IgD-negative memory B cell (primary cell): ENCODE measurements at regions not wholly inside any gene's neighbourhood (a gene's known extent, or its start where the extent isn't known, plus 50 kb on each side); places are given as distances from the start of the nearest gene placed in this dataset.

Source experiments
- H3K27ac Mint-ChIP-seq, 3 donors: one replicate each; pipeline ENCODE4 v1.8.0; 2020 to 2022; ENCODE audit warnings: mild to moderate bottlenecking in 3 of 3, mixed read lengths in 3 of 3, moderate library complexity in 1 of 3
- H3K27me3 Mint-ChIP-seq: one replicate; pipeline ENCODE4 v1.8.0; 2021; ENCODE audit warnings: mixed read lengths
- H3K36me3 Mint-ChIP-seq: one replicate; pipeline ENCODE4 v1.8.0; 2020; ENCODE audit warnings: mild to moderate bottlenecking, mixed read lengths
- H3K4me1 Mint-ChIP-seq, 3 donors: one replicate each; pipeline ENCODE4 v1.8.0; 2020 to 2022; ENCODE audit warnings: mixed read lengths in 3 of 3, mild to moderate bottlenecking in 1 of 3
- H3K4me3 Mint-ChIP-seq, 4 donors: one replicate each; pipeline ENCODE4 v1.8.0; 2020 to 2022; ENCODE audit warnings: mild to moderate bottlenecking in 4 of 4, mixed read lengths in 4 of 4, moderate library complexity in 3 of 4
- H3K9me3 Mint-ChIP-seq, 3 donors: one replicate each; pipeline ENCODE4 v1.8.0; 2020 to 2021; ENCODE audit warnings: mixed read lengths in 3 of 3, mild to moderate bottlenecking in 1 of 3

DNA sequence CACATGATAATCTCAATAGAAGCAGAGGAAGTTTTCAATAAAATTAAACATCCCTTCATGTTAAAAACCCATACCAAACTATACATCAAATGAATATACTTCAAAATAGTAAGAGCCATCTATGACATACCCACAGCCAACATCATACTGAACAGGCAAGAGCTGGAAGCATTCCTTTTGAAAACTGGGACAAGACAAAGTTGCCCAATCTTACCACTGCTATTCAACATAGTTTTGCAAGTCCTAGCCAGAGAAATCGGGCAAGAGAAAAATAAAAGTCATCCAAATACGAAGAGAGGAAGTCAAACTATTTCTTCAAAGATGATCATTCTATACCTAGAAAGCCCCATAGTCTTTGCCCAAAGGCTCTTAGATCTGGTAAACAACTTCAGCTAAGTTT lies 454.7 kb upstream of the PRICKLE1 start:
- Mint-ChIP-seq H3K27me3 (no peaks in the 10 kb centered on the region), H3K27ac (no peak overlapping the region), H3K36me3 (no peaks in the 10 kb centered on the region), H3K4me3 (no peak overlapping the region), H3K9me3 (peaks cover 0 to 3% (median 0%) of the 10 kb centered on the region in 3 donors), H3K4me1 (peaks cover 0 to 9% (median 0%) of the 10 kb centered on the region in 3 donors)

DNA sequence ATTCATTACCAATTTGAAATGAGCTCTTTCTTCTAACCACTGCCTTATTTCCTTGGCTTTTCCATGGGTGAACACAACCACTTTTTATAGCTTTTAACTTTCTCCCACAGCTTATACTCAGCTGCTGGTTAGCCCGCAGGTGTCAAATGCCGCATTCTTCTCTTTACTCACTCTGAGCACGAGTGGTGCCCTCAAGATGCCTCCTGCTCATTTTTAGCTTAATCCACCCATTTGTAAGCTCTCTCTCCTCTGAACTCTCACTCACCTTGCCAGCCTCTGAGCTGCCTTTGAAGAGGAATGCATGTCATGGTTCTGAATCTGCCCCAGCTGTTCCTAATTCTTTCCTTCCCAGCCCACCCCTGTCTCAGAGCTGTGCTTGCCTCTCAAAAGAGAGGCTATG lies 449.4 kb upstream of the PRICKLE1 start:
- H3K27ac Mint-ChIP-seq: no peak overlapping the region
- H3K9me3 Mint-ChIP-seq: peaks cover 0 to 3% (median 2%) of the 10 kb centered on the region in 3 donors
- H3K36me3 Mint-ChIP-seq: no peaks in the 10 kb centered on the region
- H3K4me1 Mint-ChIP-seq: no peaks in the 10 kb centered on the region
- no peak overlapping the region for H3K4me3 Mint-ChIP-seq
- H3K27me3 Mint-ChIP-seq: no peaks in the 10 kb centered on the region

DNA sequence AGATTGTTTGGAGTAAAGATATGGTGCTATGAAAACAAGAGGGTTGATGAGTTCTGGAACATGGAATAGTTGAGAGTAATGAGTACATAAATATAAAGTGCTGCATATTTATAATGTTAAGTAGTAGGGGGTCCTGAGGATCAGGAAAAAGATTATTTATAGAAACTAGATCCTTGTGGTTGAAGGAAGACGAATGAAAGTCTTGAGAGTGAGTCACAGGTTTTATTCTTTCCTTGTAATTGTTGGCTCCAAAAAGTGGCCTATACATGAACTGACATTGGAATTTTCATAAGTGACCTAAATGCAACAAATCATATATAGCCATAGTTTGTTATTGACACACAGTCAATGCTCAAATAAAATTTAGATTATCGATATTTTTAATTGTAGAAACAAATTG lies 440.4 kb upstream of the PRICKLE1 start:
- H3K27me3 Mint-ChIP-seq: no peaks in the 10 kb centered on the region
- no peak overlapping the region for H3K4me3 Mint-ChIP-seq
- H3K27ac Mint-ChIP-seq: no peak overlapping the region
- peaks cover 0 to 6% (median 2%) of the 10 kb centered on the region in 3 donors for H3K9me3 Mint-ChIP-seq
- H3K4me1 Mint-ChIP-seq: no peaks in the 10 kb centered on the region
- H3K36me3 Mint-ChIP-seq: no peaks in the 10 kb centered on the region

DNA sequence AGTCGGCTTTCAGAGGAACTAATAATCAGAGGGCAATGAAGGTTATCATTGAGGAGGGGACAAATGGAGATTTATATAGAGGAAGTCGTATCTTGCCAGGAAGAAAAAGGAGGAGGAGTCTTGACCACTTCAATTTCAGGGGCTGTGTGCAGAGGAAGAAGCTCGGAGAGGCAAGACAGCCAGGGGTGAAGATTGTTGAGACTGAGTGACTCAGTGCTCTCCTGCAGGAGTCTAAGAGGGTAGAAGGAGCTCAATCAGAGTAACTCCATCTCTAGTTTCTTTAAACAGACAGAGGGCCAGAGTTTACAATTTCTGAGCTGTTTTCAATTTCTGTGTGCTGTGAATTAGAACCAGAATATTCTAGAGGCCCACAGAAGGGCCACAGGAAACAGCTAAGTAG lies 439.3 kb upstream of the PRICKLE1 start:
- H3K27ac Mint-ChIP-seq: no peak overlapping the region

DNA sequence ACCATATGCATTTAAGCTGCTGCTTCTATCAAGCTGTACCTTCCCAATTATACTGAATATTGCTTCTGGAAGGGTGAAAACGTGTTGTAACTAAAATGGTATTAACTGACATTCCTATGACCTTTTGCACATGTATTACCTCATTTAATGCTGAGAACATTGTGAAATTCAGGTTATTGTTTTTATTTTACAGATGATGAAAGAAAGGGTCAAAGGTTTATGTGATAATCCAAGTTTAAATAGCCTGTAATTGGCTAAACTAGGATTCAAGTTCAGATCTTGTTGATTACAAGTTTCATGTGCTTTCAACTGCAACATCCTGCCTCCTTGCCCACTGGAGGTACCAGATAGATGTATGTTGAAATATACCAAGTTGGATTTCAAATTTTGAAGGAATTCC lies 433.3 kb upstream of the PRICKLE1 start:
- peaks cover 3% of the 10 kb centered on the region for H3K27me3 Mint-ChIP-seq
- H3K4me3 Mint-ChIP-seq: no peak overlapping the region
- no peaks in the 10 kb centered on the region for H3K9me3 Mint-ChIP-seq
- H3K4me1 Mint-ChIP-seq: no peaks in the 10 kb centered on the region
- H3K36me3 Mint-ChIP-seq: no peaks in the 10 kb centered on the region
- no peak overlapping the region for H3K27ac Mint-ChIP-seq

More for the DNA sequence above, 439.3 kb upstream of the PRICKLE1 start:
- no peak overlapping the region for H3K4me3 Mint-ChIP-seq
- no peaks in the 10 kb centered on the region for H3K4me1 Mint-ChIP-seq
- H3K9me3 Mint-ChIP-seq: peaks cover 0 to 6% (median 0%) of the 10 kb centered on the region in 3 donors
- H3K27me3 Mint-ChIP-seq: no peaks in the 10 kb centered on the region
- H3K36me3 Mint-ChIP-seq: no peaks in the 10 kb centered on the region

DNA sequence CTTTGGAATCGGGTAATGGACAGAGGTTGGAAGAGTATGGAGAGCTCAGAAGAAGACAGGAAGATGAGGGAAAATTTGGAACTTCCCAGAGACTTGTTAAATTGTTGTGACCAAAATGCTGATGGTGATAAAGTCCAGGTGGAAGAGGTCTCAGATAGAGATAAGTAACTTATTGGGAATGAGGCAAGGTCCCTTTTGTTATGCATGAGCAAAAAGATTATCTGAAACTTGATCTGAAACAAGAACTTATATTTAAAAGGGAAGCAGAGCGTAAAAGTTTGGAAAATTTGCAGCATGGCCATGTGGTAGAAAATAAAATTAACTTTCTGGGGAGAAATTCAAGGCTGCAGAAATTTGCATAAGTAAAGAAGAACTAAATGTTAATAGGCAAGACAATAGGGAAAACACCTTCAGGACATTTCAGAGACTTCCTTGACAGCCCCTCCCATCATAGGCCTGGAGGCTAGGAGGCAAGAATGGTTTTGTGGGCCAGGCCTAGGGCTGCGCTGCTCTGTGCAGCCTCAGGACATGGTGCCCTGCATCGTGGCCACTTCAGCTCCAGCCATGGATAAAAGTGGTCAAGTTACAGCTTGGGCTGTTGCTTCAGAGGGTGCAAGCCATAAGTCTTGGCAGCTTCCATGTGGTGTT lies 425.7 kb upstream of the PRICKLE1 start:
- H3K4me3 Mint-ChIP-seq: no peak overlapping the region
- H3K27ac Mint-ChIP-seq: no peak overlapping the region
- H3K9me3 Mint-ChIP-seq: peaks cover 0 to 5% (median 1%) of the 10 kb centered on the region in 3 donors
- H3K4me1 Mint-ChIP-seq: no peaks in the 10 kb centered on the region
- no peaks in the 10 kb centered on the region for H3K36me3 Mint-ChIP-seq
- no peaks in the 10 kb centered on the region for H3K27me3 Mint-ChIP-seq

DNA sequence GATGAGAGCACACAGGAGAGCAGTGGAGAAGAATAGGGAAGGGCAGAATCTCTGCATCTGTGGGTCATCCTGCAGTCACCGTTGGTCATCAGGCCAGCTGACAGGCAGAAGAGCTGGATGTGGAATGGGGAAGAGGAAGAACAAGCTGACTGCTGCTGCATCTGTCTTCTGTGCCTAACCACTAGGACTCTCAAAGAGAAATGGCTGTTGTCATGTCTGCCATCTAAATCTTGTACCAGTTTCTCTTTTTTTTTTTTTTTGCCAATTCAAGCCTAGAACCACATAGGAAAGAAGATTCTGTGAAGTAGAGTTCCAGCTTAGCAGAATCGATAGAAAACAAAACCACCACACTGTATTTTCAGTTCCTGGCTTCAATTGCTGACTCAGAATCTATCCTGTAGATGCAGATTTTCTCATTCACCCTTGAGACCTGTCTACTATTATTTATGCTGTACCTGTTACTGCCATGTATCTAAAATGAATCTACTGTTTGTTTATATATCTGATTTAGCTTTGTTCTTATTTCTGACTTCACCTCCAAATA lies 421.9 kb upstream of the PRICKLE1 start:
- Mint-ChIP-seq H3K4me1 (no peaks in the 10 kb centered on the region), H3K36me3 (peaks cover 1% of the 10 kb centered on the region), H3K9me3 (peaks cover 0 to 5% (median 1%) of the 10 kb centered on the region in 3 donors), H3K27me3 (no peaks in the 10 kb centered on the region), H3K4me3 (no peak overlapping the region), H3K27ac (no peak overlapping the region)

DNA sequence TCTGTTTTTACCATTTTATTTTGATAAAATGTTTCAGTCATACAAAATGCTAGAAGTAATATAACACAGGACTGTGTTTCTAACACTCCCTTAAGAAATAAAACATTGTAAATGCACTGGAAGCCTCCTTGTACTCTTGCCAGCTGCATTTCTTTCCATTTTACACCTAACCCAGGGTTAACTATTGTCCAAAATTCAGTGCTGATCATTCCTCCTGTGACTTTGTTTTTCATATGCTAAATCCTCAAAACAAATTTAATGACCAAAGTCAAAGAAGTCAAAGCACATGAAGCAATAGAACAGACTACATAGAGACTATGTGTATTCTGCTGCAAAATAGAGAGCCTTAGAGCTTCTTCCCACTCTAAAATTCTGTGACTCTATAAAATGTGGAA lies 420.3 kb upstream of the PRICKLE1 start:
- Mint-ChIP-seq H3K4me3 (no peak overlapping the region), H3K36me3 (peaks cover 1% of the 10 kb centered on the region), H3K27ac (no peak overlapping the region), H3K9me3 (peaks cover 0 to 1% (median under 1%) of the 10 kb centered on the region in 3 donors), H3K4me1 (peaks cover 0 to 1% (median 0%) of the 10 kb centered on the region in 3 donors), H3K27me3 (no peaks in the 10 kb centered on the region)

DNA sequence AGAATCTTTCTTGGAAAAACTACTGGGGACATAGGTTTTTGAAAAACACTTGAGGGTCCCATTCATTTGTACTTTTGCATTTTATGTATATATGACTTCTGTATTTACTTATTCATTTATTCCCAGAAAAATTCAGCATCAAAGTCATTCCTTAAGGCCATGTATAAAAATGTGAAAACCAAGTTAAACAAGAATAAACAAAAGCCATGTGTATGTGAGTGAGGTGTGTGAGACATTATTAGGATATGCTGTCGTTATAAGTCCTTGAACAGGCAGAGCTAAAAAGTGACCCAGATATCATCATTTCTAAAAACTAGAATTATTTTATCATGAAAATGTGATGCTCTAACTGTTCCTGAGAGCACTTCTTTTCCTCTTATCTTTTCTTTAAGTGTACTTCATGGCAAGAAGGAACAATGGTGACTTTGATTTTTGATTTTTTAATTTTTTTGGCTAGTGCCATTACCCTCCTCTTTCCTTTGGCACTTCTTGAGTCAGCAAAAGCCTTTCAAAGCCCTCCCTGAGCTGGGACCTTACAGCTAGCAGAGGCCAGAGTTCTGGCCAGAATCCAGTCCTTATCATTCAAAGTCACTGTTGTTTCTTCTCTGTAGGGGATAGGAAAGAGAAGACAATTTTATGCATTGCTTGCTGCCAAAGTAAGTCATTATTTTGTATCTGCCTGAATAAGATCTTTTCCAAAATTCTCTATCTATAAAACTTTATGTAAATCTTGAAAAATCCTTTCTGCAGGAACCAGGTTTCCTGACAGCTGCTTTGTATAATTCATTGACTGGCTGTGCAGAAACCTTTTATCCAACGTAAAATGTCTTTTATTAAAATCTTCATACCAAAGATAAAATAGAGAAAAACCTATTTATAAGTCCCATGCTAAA lies 419.7 kb upstream of the PRICKLE1 start:
- no peaks in the 10 kb centered on the region for H3K27me3 Mint-ChIP-seq
- H3K36me3 Mint-ChIP-seq: peaks cover 1% of the 10 kb centered on the region
- peaks cover 0 to 1% (median 0%) of the 10 kb centered on the region in 3 donors for H3K9me3 Mint-ChIP-seq
- H3K27ac Mint-ChIP-seq: no peak overlapping the region
- H3K4me3 Mint-ChIP-seq: no peak overlapping the region
- peaks cover 0 to 1% (median 0%) of the 10 kb centered on the region in 3 donors for H3K4me1 Mint-ChIP-seq

DNA sequence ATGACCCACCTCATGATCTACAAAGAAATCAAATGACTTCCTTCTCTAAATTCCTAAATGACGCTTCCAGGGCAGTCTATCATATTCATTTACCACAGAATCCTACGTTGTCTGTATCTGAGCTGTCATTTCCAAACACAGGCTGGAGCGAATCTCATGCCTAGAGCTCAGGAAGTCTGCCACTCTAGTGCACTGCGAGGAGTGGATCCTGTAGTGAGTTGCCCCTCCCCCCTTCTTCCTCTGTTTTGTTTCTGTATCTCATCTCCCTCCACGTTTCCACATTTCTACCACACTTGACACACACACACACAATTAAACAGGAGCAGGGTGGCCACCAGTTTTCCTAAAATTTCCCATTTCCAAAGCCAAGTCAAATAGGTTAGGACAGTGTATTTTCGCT lies 415.4 kb upstream of the PRICKLE1 start:
- H3K27ac Mint-ChIP-seq: no peak overlapping the region

DNA sequence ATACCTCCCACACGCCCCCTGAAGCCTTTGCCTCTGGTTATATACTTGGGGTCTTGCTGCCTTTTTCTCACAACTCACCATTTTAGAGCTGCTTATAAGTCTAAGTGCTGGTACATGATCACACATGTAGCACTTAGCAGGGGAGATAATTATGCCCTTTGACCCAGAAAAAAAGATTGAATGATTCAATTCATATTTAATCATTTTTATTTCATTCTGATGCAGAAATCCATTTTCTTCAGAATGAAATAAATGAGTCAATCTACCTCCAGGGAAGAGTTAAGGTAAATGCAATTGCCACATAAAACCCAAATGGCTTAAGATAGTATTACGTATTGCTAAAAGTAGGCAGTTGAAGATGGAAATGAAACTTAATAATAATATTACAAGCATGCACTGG lies 414.6 kb upstream of the PRICKLE1 start:
- no peak overlapping the region for H3K4me3 Mint-ChIP-seq
- H3K27ac Mint-ChIP-seq: no peak overlapping the region
- peaks cover 0 to 1% (median 0%) of the 10 kb centered on the region in 3 donors for H3K4me1 Mint-ChIP-seq
- H3K9me3 Mint-ChIP-seq: no peaks in the 10 kb centered on the region
- H3K36me3 Mint-ChIP-seq: peaks cover 1% of the 10 kb centered on the region
- H3K27me3 Mint-ChIP-seq: no peaks in the 10 kb centered on the region

More for the DNA sequence above, 415.4 kb upstream of the PRICKLE1 start:
- H3K4me1 Mint-ChIP-seq: peaks cover 0 to 1% (median 0%) of the 10 kb centered on the region in 3 donors
- peaks cover 1% of the 10 kb centered on the region for H3K36me3 Mint-ChIP-seq
- H3K9me3 Mint-ChIP-seq: no peaks in the 10 kb centered on the region
- no peak overlapping the region for H3K4me3 Mint-ChIP-seq
- no peaks in the 10 kb centered on the region for H3K27me3 Mint-ChIP-seq

DNA sequence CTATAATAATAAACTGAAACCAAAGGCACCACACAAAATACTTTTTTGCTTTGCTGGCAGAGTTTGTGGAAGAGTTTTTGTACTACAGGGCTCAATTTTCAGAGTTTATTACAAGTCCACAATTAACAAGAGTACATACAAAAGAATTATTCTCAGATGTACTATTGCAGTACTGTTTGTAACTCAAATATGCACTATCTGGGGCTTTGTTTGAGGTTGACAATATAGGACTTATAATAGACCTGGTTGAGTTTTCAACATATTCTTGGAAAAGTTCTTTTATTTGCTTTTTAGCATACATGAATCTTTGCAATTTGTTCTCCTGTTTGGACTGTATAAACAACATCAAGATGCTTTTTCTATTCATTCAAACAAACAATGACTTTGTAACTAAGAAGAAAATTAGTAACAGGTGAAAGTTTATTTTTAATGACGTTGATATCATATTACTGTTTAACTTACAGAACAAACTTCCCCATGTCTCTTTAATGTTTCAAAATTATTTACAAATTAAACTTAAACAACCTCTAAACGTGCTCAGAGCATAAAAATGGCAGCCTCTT lies 407.4 kb upstream of the PRICKLE1 start:
- no peak overlapping the region for H3K4me3 Mint-ChIP-seq
- H3K4me1 Mint-ChIP-seq: no peaks in the 10 kb centered on the region
- H3K27ac Mint-ChIP-seq: no peak overlapping the region
- H3K9me3 Mint-ChIP-seq: no peaks in the 10 kb centered on the region
- peaks cover 2% of the 10 kb centered on the region for H3K27me3 Mint-ChIP-seq
- peaks cover 2% of the 10 kb centered on the region for H3K36me3 Mint-ChIP-seq

DNA sequence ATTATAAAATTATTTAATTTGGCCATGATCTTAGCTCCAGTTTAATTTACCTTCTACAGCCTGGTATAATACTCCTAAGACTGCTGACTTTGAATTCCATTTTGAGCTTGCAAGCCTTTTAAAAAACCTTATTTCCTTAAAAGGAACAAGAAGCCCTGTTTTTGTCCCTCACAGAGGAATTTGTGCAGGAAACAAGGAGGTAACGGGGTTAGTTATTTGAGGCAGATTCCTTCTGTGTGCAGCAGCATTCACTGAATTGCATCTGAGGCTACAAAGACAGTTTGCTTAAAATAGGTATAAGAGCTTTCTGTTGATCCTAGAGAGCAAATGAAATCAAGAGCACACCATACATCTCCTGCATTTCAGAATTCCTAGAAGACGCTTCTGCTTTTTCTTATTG lies 403.3 kb upstream of the PRICKLE1 start:
- Mint-ChIP-seq H3K4me1 (no peaks in the 10 kb centered on the region), H3K27me3 (peaks cover 2% of the 10 kb centered on the region), H3K36me3 (peaks cover 2% of the 10 kb centered on the region), H3K27ac (no peak overlapping the region), H3K4me3 (no peak overlapping the region), H3K9me3 (no peaks in the 10 kb centered on the region)

DNA sequence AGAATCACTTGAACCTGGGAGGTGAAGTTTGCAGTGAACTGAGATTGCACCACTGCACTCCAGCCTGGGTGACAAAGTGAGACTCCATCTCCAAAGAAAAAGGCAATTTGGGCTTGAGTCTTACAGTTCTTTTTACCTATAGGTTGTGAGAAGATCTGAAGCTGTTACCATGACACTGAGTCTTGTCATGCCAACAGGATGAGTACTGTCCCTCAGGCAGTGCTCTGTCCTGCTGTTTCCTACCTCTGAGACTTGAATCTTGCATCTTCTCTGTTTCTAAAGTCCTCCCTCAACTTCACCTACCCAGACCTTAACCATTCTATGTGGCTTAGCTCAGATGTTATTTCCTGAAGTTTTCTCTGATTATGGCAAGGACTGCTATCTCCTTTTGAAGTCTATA lies 400.8 kb upstream of the PRICKLE1 start:
- peaks cover 2% of the 10 kb centered on the region for H3K36me3 Mint-ChIP-seq
- H3K4me1 Mint-ChIP-seq: no peaks in the 10 kb centered on the region
- H3K4me3 Mint-ChIP-seq: no peak overlapping the region
- no peak overlapping the region for H3K27ac Mint-ChIP-seq
- peaks cover 2% of the 10 kb centered on the region for H3K27me3 Mint-ChIP-seq
- H3K9me3 Mint-ChIP-seq: no peaks in the 10 kb centered on the region

DNA sequence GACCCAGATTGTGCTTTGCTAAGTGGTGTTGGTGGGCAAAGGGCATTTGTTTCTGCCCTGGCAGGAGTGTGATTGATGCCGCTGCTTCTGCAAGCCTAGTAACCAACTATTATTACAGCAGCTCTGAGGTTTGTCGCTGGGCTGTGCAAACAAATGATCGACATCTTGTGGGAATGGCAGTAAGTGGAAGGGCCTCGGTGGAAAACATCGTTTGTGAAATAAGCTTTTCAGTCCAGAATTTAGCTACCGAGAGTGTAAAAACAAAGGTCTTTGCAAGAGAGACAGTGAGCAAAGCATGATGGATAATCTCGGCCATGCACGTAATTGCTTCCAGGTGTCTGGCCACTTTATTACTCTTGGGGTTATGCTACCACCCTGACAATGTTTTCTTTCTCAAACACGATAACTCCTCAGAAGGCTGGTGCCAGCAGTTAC lies 397.7 kb upstream of the PRICKLE1 start:
- no peaks in the 10 kb centered on the region for H3K27me3 Mint-ChIP-seq
- no peaks in the 10 kb centered on the region for H3K4me1 Mint-ChIP-seq
- H3K4me3 Mint-ChIP-seq: no peak overlapping the region
- no peaks in the 10 kb centered on the region for H3K9me3 Mint-ChIP-seq
- H3K36me3 Mint-ChIP-seq: no peaks in the 10 kb centered on the region
- H3K27ac Mint-ChIP-seq: no peak overlapping the region
